ENCODE measurements at regions not wholly inside any gene's neighbourhood (a gene's known extent, or its start where the extent isn't known, plus 50 kb on each side); places are given as distances from the start of the nearest gene placed in this dataset.

DNA sequence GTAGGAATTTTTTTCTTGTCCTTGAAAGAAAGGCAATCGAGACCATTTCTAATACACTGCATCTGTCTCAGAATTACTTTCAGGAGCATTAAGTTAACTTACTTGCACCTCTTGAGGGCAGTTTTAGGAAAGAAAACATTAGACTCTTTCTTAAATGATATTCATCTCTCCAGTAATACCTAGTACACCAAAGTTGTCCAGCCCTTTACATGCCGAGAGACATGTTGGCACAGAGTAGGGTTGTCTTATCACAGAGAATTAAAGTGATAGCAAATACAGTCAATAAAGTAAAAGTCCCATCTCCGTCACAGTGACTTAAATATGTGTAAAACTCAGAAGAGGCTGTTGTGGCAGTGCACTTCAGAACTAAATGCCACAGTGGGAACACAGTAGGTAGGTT lies 154.3 kb upstream of the KCNN2 start:
- Mint-ChIP-seq H3K36me3 (no peaks in the 10 kb centered on the region), H3K9me3 (ENCODE audit: low read depth) (peaks cover 2% of the 10 kb centered on the region), H3K4me1 (no peaks in the 10 kb centered on the region), H3K27me3 (no peaks in the 10 kb centered on the region), H3K27ac (no peak overlapping the region), H3K4me3 (no peak overlapping the region)
- ATAC-seq = no peak
- CTCF ChIA-PET = no interaction called here
- DNase-seq = no peak

DNA sequence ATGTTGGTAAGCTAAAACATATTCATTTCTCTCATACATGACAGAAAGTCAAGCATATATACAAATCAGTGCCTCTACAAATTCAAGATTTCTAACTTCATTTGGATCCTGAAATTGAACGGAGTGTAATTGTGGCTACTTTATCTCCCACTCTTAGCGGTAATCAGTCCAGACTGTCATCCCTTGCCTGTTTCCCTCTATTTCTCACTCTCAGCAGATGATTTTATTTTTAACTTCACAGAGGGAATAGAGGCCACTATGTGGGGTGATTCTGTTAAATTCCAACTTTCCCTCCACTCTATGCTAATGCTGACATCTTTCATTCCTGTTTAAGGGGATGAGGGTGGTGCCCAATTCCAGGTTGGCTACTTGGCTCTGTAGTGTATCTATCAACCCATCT lies 153.8 kb upstream of the KCNN2 start:
- ATAC-seq (no peak), DNase-seq (no peak)
- Mint-ChIP-seq H3K4me3 (no peak overlapping the region), H3K27ac (no peak overlapping the region), H3K36me3 (no peaks in the 10 kb centered on the region), H3K9me3 (ENCODE audit: low read depth) (peaks cover 2% of the 10 kb centered on the region), H3K4me1 (no peaks in the 10 kb centered on the region), H3K27me3 (no peaks in the 10 kb centered on the region)
- CTCF ChIA-PET = no interaction called here

DNA sequence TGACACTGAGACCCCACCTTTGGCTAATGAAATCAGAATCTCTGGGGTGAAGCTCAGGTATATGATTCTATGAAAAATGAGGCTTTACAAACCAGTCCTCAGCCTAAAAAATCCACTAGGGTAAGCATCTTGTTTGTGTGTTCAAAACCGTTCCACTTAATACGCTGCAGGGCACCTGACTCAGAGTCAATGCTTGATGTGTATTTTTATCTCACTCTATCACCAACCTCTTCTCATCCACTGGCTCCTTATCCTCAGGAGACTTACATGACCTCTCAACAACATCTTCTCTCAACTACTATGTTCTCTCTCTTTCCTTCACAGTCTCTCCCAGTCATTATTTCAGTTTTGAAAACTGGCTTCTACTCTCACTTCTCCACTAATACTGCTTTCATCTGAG lies 153.3 kb upstream of the KCNN2 start:
- ATAC-seq = no peak

DNA sequence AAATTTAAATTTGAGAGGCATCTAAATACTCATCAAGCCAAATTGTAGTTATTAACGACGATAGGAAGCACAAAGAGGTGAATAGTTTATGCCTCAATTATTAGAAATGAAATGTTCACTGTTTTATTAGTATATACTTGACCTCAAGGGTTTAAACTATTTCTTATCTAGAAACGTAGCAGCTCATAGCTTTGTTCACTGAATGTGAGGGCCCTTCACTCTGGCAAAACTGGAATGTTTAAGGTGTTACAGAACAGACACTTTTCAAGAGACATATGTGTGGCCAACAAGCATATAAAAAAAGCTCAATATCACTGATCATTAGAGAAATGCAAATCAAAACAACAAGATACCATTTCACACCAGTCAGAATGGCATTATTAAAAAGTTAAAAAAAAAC lies 151.2 kb upstream of the KCNN2 start:
- CTCF ChIA-PET = no interaction called here
- peaks cover 2% of the 10 kb centered on the region for H3K9me3 Mint-ChIP-seq (ENCODE audit: low read depth)

More for the DNA sequence above, 153.3 kb upstream of the KCNN2 start:
- H3K27me3 Mint-ChIP-seq = no peaks in the 10 kb centered on the region
- H3K36me3 Mint-ChIP-seq = no peaks in the 10 kb centered on the region
- no peaks in the 10 kb centered on the region for H3K4me1 Mint-ChIP-seq
- peaks cover 2% of the 10 kb centered on the region for H3K9me3 Mint-ChIP-seq (ENCODE audit: low read depth)
- CTCF ChIA-PET = no interaction called here
- no peak overlapping the region for H3K27ac Mint-ChIP-seq
- no peak for DNase-seq
- no peak overlapping the region for H3K4me3 Mint-ChIP-seq

DNA sequence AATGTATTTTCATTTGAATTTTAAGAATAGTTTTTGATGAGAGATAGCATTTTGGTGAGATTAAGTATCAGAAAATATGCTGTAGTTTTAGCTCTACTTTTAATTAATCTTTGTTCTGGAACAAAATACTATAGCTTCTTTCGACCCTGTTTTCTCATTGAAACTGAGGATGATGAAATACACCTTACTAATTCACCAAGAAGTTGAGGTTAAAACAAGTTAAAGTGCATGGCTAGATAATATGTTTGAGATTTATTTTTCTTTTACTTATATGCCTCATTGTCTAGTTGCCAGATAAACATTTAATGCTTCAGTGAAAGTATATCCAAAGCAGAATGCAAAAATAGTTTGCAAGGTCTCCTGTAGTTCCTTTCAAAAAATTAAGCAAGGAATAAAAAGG lies 140.1 kb upstream of the KCNN2 start:
- no peaks in the 10 kb centered on the region for H3K4me1 Mint-ChIP-seq
- H3K4me3 Mint-ChIP-seq = no peak overlapping the region
- no peaks in the 10 kb centered on the region for H3K36me3 Mint-ChIP-seq
- DNase-seq (no peak), ATAC-seq (no peak)
- CTCF ChIA-PET = no interaction called here
- H3K9me3 Mint-ChIP-seq (ENCODE audit: low read depth) = peaks cover 7% of the 10 kb centered on the region
- no peaks in the 10 kb centered on the region for H3K27me3 Mint-ChIP-seq
- no peak overlapping the region for H3K27ac Mint-ChIP-seq

More for the DNA sequence above, 151.2 kb upstream of the KCNN2 start:
- H3K4me3 Mint-ChIP-seq = no peak overlapping the region
- H3K4me1 Mint-ChIP-seq = no peaks in the 10 kb centered on the region
- H3K27ac Mint-ChIP-seq = no peak overlapping the region
- DNase-seq (no peak), ATAC-seq (no peak)
- no peaks in the 10 kb centered on the region for H3K27me3 Mint-ChIP-seq
- no peaks in the 10 kb centered on the region for H3K36me3 Mint-ChIP-seq

DNA sequence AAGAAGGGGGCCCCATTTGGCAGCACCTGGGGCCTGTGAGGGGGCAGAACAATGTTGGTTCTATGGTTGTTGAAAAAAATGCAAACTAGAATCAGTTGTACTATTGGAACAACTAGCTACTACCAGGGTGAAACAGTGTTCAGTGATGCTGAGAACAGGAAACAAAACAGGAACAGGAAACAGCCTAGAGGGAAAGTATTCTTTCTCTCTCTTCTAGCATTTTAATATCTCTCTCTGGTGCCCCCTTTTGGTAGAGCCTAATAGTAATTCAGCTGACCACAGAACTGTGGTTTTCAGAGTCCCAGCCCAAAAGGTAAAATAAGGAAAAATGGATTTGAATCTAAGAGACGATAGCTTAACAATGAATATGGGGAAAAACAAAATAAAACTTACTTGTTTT lies 138.0 kb upstream of the KCNN2 start:
- CTCF ChIA-PET = no interaction called here
- Mint-ChIP-seq H3K9me3 (ENCODE audit: low read depth) (peaks cover 7% of the 10 kb centered on the region), H3K4me3 (no peak overlapping the region), H3K27ac (no peak overlapping the region), H3K36me3 (no peaks in the 10 kb centered on the region), H3K4me1 (no peaks in the 10 kb centered on the region), H3K27me3 (no peaks in the 10 kb centered on the region)
- ATAC-seq (no peak), DNase-seq (no peak)

DNA sequence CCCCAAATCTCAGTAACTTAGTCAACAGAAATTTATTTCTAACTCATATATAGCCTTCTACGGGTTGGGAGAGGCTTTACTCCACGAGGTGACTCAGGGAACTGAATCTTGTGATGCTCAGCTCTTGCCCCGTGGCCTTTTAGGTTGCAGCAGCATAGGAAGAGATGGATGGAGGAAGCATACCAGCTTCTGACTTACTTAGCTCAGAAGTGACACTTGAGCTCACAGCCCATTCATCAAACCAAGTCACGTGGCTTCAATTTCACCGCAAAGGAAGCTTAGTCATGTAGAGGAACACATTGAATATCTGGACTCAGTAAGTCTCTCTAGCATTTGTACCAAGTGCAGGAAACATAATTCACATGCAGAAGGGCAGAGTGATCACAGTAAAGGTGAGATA lies 124.1 kb upstream of the KCNN2 start:
- Mint-ChIP-seq H3K9me3 (ENCODE audit: low read depth) (peaks cover 5% of the 10 kb centered on the region), H3K4me1 (no peaks in the 10 kb centered on the region), H3K27ac (no peak overlapping the region), H3K27me3 (no peaks in the 10 kb centered on the region), H3K36me3 (no peaks in the 10 kb centered on the region), H3K4me3 (no peak overlapping the region)
- ATAC-seq (no peak), DNase-seq (no peak)
- CTCF ChIA-PET = no interaction called here

DNA sequence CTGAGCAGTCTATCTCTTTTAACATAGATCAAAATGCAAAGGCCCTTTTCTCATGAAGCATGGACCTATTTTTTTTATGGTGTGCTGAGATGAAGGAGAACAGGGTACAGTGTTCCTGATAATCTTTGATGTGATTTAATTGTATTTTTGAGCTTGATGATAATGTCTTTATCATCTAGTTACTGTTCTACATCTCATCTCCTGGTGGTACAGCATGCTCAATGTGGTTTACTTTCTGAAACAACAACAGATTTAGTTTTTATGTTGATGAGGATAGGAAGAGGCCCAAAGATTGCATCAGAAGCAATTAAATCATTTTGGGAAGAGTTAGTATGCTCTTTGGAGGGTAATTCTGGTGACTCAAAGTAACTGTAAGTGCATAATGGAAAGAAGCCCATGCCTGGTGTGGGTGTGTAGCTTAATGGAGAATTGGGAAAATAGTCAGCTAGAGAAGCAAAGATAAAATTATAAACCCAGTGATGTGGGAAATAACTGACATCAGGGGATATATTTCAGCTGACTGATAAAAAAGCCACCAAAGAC lies 123.0 kb upstream of the KCNN2 start:
- peaks cover 3% of the 10 kb centered on the region for H3K9me3 Mint-ChIP-seq (ENCODE audit: low read depth)
- H3K36me3 Mint-ChIP-seq = no peaks in the 10 kb centered on the region
- H3K4me3 Mint-ChIP-seq = no peak overlapping the region
- no peaks in the 10 kb centered on the region for H3K4me1 Mint-ChIP-seq
- no peak overlapping the region for H3K27ac Mint-ChIP-seq
- DNase-seq = no peak
- CTCF ChIA-PET = no interaction called here
- H3K27me3 Mint-ChIP-seq = no peaks in the 10 kb centered on the region
- no peak for ATAC-seq

DNA sequence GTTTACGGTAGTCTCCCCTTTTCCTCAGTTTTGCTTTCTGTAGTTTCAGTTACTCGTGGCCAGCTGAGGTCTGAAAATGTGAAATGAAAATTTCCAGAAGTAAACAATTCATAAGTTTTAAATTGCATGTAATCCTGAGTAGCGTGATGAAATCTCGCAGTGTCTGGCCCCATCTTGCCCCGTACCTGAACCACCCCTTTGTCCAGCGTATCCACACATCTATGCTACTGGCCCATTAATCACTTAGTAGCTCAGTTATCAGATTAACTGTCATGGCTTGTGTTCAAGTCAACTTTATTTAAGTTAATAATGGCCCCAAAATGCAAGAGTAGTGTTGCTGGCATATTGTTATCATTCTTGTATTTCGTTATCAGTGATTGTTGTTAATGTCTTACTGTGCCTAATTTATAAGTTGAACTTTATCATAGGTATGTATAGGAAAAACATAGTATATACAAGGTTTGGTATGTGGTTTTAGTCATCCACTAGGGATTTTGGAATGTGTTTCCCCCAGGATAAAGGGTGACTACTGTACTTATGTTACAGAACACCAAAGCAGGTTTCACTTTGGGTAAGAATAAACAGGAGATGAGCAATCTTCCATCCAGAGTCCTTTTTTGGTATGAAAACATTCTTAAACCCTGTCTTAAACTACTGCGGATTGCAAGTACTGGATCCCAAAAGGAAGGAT lies 118.4 kb upstream of the KCNN2 start:
- Mint-ChIP-seq H3K27me3 (no peaks in the 10 kb centered on the region), H3K36me3 (no peaks in the 10 kb centered on the region), H3K4me3 (no peak overlapping the region), H3K4me1 (no peaks in the 10 kb centered on the region), H3K9me3 (ENCODE audit: low read depth) (no peaks in the 10 kb centered on the region), H3K27ac (no peak overlapping the region)
- ATAC-seq = no peak
- DNase-seq = no peak
- CTCF ChIA-PET = no interaction called here

DNA sequence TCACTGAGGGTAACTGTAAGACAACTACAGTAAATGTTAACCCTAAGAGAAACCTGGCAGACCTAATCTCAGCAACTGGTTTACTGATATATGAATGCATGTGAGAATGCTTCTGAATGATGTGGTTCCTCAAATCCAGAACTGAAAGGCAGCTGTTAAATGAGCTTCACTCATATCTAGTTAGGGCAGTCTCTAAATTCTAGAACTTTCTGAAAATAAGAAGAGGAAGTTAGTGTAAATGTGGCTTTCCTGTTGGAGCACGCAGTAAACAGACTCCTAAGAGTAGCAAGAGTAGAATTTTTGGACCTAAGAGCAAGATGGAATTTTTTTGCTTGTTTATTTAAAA lies 117.9 kb upstream of the KCNN2 start:
- no peak for ATAC-seq
- Mint-ChIP-seq H3K9me3 (ENCODE audit: low read depth) (no peaks in the 10 kb centered on the region), H3K4me1 (no peaks in the 10 kb centered on the region), H3K27me3 (no peaks in the 10 kb centered on the region), H3K36me3 (no peaks in the 10 kb centered on the region), H3K27ac (no peak overlapping the region), H3K4me3 (no peak overlapping the region)
- CTCF ChIA-PET = no interaction called here
- no peak for DNase-seq

DNA sequence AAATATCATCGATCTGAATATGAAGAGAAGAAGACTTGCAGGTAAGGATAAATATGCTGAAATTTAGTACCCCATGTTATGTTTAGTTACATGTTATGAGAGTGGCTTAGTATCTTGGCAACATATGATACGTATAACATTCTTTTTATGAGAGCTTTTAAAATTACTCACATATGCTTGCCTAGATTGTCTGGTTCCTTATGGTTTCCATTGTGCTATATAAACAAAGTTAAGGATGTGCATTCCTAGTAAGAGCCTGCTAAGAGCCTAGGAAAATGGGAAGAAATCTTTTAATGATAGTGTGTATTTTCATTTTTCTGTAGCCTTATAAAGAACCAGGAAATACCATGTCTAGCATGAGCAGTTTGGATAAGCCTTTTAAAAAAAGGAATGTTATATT lies 112.0 kb upstream of the KCNN2 start:
- DNase-seq (no peak), ATAC-seq (no peak)
- Mint-ChIP-seq H3K4me3 (no peak overlapping the region), H3K27ac (no peak overlapping the region), H3K27me3 (no peaks in the 10 kb centered on the region), H3K36me3 (no peaks in the 10 kb centered on the region), H3K9me3 (ENCODE audit: low read depth) (no peaks in the 10 kb centered on the region), H3K4me1 (no peaks in the 10 kb centered on the region)
- CTCF ChIA-PET = no interaction called here

DNA sequence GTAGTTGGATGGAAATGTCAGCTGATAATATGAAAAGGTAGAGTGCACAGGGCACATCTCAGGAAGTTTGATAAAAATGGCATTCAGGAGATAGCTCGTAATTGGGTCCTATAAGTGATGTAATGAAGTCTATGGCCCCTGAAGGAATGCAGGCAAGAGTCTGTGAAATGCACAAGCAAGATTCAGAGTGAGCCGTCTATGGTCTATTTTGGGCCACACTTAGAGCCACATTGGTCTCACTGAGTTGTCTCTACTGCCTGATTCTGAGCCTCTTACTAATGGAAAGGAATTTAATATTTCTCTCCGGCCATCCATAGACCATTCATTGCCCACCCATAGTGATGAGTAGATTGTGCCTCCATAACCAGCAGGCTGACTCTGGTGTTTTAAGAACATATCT lies 111.3 kb upstream of the KCNN2 start:
- no peak overlapping the region for H3K27ac Mint-ChIP-seq
- no peaks in the 10 kb centered on the region for H3K36me3 Mint-ChIP-seq
- H3K4me1 Mint-ChIP-seq = no peaks in the 10 kb centered on the region
- no peaks in the 10 kb centered on the region for H3K9me3 Mint-ChIP-seq (ENCODE audit: low read depth)
- DNase-seq = no peak
- no peak overlapping the region for H3K4me3 Mint-ChIP-seq
- no peak for ATAC-seq
- CTCF ChIA-PET = no interaction called here
- no peaks in the 10 kb centered on the region for H3K27me3 Mint-ChIP-seq

DNA sequence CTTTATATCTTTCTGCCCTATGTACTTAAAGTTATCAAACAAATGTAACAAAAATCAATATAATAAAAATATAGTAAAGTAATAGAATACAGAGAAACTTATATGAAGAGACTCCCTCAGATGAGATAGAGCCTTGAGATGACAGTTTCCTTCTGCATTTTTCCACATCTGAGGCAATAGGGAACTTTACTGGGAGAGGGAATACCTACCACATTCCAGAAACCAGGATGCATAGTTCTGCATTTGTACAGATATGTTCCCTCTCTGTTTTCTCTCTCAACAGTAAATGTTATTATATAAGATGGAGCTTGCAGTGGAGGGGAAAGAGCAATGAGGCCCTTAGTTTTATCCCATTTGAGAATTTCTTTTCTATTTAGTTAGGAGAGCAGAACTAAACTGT lies 109.6 kb upstream of the KCNN2 start:
- Mint-ChIP-seq H3K4me3 (no peak overlapping the region), H3K27ac (no peak overlapping the region), H3K27me3 (no peaks in the 10 kb centered on the region), H3K36me3 (no peaks in the 10 kb centered on the region), H3K9me3 (ENCODE audit: low read depth) (no peaks in the 10 kb centered on the region), H3K4me1 (no peaks in the 10 kb centered on the region)
- DNase-seq = no peak
- CTCF ChIA-PET = no interaction called here
- ATAC-seq = no peak

DNA sequence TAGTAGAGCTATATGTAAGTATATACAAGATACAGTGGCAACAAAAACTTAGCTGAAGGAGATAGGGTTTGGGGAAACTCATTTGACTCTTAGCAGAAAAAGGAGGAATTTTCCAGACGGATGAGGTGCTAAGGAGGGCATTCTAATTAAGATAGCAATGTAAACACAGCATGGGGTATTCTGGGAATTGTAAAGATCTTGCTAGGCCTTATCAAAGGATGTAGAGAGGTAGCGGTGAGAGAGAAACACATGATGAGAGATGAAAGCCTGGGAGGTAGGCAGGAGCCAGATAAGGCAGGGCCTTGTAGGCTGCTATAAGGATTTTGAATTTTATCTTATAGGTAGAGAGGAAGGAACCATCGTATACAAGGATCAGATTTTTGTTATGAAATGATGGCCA lies 106.6 kb upstream of the KCNN2 start:
- Mint-ChIP-seq H3K9me3 (ENCODE audit: low read depth) (peaks cover 4% of the 10 kb centered on the region), H3K27me3 (no peaks in the 10 kb centered on the region), H3K4me1 (no peaks in the 10 kb centered on the region), H3K4me3 (no peak overlapping the region), H3K27ac (no peak overlapping the region), H3K36me3 (no peaks in the 10 kb centered on the region)
- ATAC-seq (no peak), DNase-seq (no peak)
- CTCF ChIA-PET = no interaction called here

DNA sequence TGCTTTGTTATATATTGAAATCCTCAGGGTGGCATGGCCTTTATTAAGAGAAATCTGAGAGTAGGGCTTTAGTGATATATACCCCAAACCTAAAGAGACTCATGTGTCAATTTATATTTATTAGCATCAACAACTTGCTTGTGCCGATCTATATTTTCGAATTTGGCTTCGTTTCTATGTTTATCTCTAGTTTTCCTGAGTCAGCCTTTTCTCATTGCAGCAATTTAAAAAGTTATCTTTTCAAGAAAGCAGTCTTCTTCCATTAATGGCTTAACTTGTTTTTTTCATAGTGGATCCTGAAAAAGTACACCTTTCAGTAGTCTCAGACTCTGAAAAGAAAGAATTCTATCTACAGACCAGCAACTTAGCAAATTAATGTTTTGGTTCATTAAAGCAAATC lies 99.9 kb upstream of the KCNN2 start:
- no peaks in the 10 kb centered on the region for H3K36me3 Mint-ChIP-seq
- H3K27ac Mint-ChIP-seq = no peak overlapping the region
- peaks cover 4% of the 10 kb centered on the region for H3K9me3 Mint-ChIP-seq (ENCODE audit: low read depth)
- no peaks in the 10 kb centered on the region for H3K27me3 Mint-ChIP-seq
- CTCF ChIA-PET = no interaction called here
- no peak for DNase-seq
- no peak overlapping the region for H3K4me3 Mint-ChIP-seq
- no peaks in the 10 kb centered on the region for H3K4me1 Mint-ChIP-seq
- ATAC-seq = no peak
